ENCODE measurements at regions not wholly inside any gene's neighbourhood (a gene's known extent, or its start where the extent isn't known, plus 50 kb on each side); places are given as distances from the start of the nearest gene placed in this dataset.
"Not testable (repeated sequence)": the region's sequence is repeated elsewhere in the genome, so short reads cannot be mapped to it uniquely, and the experiment has no call there.

- DNase-seq (ENCODE audit: low read depth): no peak
These were observed 296.3 kb upstream of the SGO1 start for GRCh38 chr3:20482350-20482749.

- DNase-seq (ENCODE audit: low read depth): no peak
These were observed 294.9 kb upstream of the SGO1 start for GRCh38 chr3:20480786-20481365.

- no peak for DNase-seq (ENCODE audit: low read depth)
These were observed 292.4 kb upstream of the SGO1 start for GRCh38 chr3:20478436-20478835.

- DNase-seq (ENCODE audit: low read depth): not testable (repeated sequence)
These were observed 278.2 kb upstream of the SGO1 start for GRCh38 chr3:20464237-20464636.

GRCh38 chr3:20462723-20463122 lies 276.7 kb upstream of the SGO1 start:
- DNase-seq (ENCODE audit: low read depth): no peak

GRCh38 chr3:20462226-20462625 lies 276.2 kb upstream of the SGO1 start:
- DNase-seq (ENCODE audit: low read depth): no peak

GRCh38 chr3:20458994-20459716 lies 273.1 kb upstream of the SGO1 start:
- peak; percentile 70 for DNase-seq (ENCODE audit: low read depth)

- no peak for DNase-seq (ENCODE audit: low read depth)
These were observed 270.5 kb upstream of the SGO1 start for GRCh38 chr3:20456511-20456910.

GRCh38 chr3:20451170-20451569 lies 265.2 kb upstream of the SGO1 start:
- no peak for DNase-seq (ENCODE audit: low read depth)

- no peak for DNase-seq (ENCODE audit: low read depth)
These were observed 264.6 kb upstream of the SGO1 start for GRCh38 chr3:20450611-20451010.

GRCh38 chr3:20442846-20443245 lies 256.8 kb upstream of the SGO1 start:
- no peak for DNase-seq (ENCODE audit: low read depth)

GRCh38 chr3:20427268-20427667 lies 241.3 kb upstream of the SGO1 start:
- DNase-seq (ENCODE audit: low read depth): not testable (repeated sequence)

GRCh38 chr3:20425138-20425537 lies 239.1 kb upstream of the SGO1 start:
- no peak for DNase-seq (ENCODE audit: low read depth)

- no peak for DNase-seq (ENCODE audit: low read depth)
These were observed 238.1 kb upstream of the SGO1 start for GRCh38 chr3:20424086-20424485.

GRCh38 chr3:20422391-20422790 lies 236.4 kb upstream of the SGO1 start:
- DNase-seq (ENCODE audit: low read depth): no peak

GRCh38 chr3:20417388-20418108 lies 231.5 kb upstream of the SGO1 start:
- no peak for DNase-seq (ENCODE audit: low read depth)

GRCh38 chr3:20406611-20407011 lies 220.6 kb upstream of the SGO1 start:
- DNase-seq (ENCODE audit: low read depth): no peak

- DNase-seq (ENCODE audit: low read depth): no peak
These were observed 219.7 kb upstream of the SGO1 start for GRCh38 chr3:20405744-20406143.

- DNase-seq (ENCODE audit: low read depth): no peak
These were observed 219.2 kb upstream of the SGO1 start for GRCh38 chr3:20405231-20405630.

- DNase-seq (ENCODE audit: low read depth): no peak
These were observed 218.7 kb upstream of the SGO1 start for GRCh38 chr3:20404741-20405100.

GRCh38 chr3:20403986-20404740 lies 218.2 kb upstream of the SGO1 start:
- DNase-seq (ENCODE audit: low read depth): no peak

GRCh38 chr3:20401253-20401652 lies 215.2 kb upstream of the SGO1 start:
- DNase-seq (ENCODE audit: low read depth): no peak

GRCh38 chr3:20400686-20401085 lies 214.7 kb upstream of the SGO1 start:
- no peak for DNase-seq (ENCODE audit: low read depth)
